ENCODE measurements at regions not wholly inside any gene's neighbourhood (a gene's known extent, or its start where the extent isn't known, plus 50 kb on each side); places are given as distances from the start of the nearest gene placed in this dataset.

GRCh38 chr15:62855085-62855476 is 187.5 kb upstream of the TPM1 start:
- no peaks in the 10 kb centered on the region for H3K36me3 ChIP-seq (ENCODE audit: control insufficient read depth in 4 of 4, insufficient read depth in 3 of 4, low read depth in 1 of 4, low read length in 3 of 4)
- H3K27me3 ChIP-seq (ENCODE audit: control insufficient read depth in 4 of 4, insufficient read depth in 4 of 4, low read length in 3 of 4): no peaks in the 10 kb centered on the region
- H3K27ac ChIP-seq (ENCODE audit: low read depth in 1 of 2, low read length in 2 of 2): no peak overlapping the region
- no peak overlapping the region for H3K9ac ChIP-seq (ENCODE audit: low read depth in 1 of 2, low read length in 2 of 2)
- 95% methylated on average over 7 of the region's 7 CpGs for WGBS
- TF ChIP-seq YY1 (IDR thresholded peaks at IDR 0.05) (no peak), JUND (IDR thresholded peaks at IDR 0.05) (no peak), RXRA (IDR thresholded peaks at IDR 0.05) (no peak), SP1 (IDR thresholded peaks at IDR 0.05) (no peak), HNF4A (conservative IDR thresholded peaks at IDR 0.05) (no peak), NR2F2 (IDR thresholded peaks at IDR 0.05) (no peak), GABPA (IDR thresholded peaks at IDR 0.05 in 1 of 2, conservative IDR thresholded peaks at IDR 0.05 in 1 of 2) (no peak), FOXA2 (IDR thresholded peaks at IDR 0.05) (no peak)
- DNase-seq (ENCODE audit: low spot score): no peak
- H3K4me3 ChIP-seq (ENCODE audit: low read depth in 1 of 3, low read length in 3 of 3): no peak overlapping the region
- peaks cover 6 to 11% (median 8%) of the 10 kb centered on the region in 4 donors for H3K4me1 ChIP-seq (ENCODE audit: control insufficient read depth in 4 of 4, insufficient read depth in 4 of 4, low read length in 3 of 4)
- no peaks in the 10 kb centered on the region for H3K9me3 ChIP-seq (ENCODE audit: control insufficient read depth in 4 of 4, low read length in 3 of 4)

GRCh38 chr15:62856466-62857246 is 185.9 kb upstream of the TPM1 start:
- H3K4me1 ChIP-seq (ENCODE audit: control insufficient read depth in 4 of 4, insufficient read depth in 4 of 4, low read length in 3 of 4): peaks cover 4 to 10% (median 6%) of the 10 kb centered on the region in 4 donors
- WGBS: 92% methylated on average over 12 of the region's 12 CpGs
- H3K36me3 ChIP-seq (ENCODE audit: control insufficient read depth in 4 of 4, insufficient read depth in 3 of 4, low read depth in 1 of 4, low read length in 3 of 4): no peaks in the 10 kb centered on the region
- DNase-seq (ENCODE audit: low spot score): no peak
- no peaks in the 10 kb centered on the region for H3K27me3 ChIP-seq (ENCODE audit: control insufficient read depth in 4 of 4, insufficient read depth in 4 of 4, low read length in 3 of 4)
- H3K27ac ChIP-seq (ENCODE audit: low read depth in 1 of 2, low read length in 2 of 2): no peak overlapping the region
- no peak overlapping the region for H3K4me3 ChIP-seq (ENCODE audit: low read depth in 1 of 3, low read length in 3 of 3)
- no peak overlapping the region for H3K9ac ChIP-seq (ENCODE audit: low read depth in 1 of 2, low read length in 2 of 2)
- H3K9me3 ChIP-seq (ENCODE audit: control insufficient read depth in 4 of 4, low read length in 3 of 4): no peaks in the 10 kb centered on the region
- no peak for TF ChIP-seq RAD21 (IDR thresholded peaks at IDR 0.05)
- no peak for TF ChIP-seq GABPA (IDR thresholded peaks at IDR 0.05 in 1 of 2, conservative IDR thresholded peaks at IDR 0.05 in 1 of 2)
- TF ChIP-seq FOXA2 (IDR thresholded peaks at IDR 0.05): no peak
- TF ChIP-seq, protein P1, sequence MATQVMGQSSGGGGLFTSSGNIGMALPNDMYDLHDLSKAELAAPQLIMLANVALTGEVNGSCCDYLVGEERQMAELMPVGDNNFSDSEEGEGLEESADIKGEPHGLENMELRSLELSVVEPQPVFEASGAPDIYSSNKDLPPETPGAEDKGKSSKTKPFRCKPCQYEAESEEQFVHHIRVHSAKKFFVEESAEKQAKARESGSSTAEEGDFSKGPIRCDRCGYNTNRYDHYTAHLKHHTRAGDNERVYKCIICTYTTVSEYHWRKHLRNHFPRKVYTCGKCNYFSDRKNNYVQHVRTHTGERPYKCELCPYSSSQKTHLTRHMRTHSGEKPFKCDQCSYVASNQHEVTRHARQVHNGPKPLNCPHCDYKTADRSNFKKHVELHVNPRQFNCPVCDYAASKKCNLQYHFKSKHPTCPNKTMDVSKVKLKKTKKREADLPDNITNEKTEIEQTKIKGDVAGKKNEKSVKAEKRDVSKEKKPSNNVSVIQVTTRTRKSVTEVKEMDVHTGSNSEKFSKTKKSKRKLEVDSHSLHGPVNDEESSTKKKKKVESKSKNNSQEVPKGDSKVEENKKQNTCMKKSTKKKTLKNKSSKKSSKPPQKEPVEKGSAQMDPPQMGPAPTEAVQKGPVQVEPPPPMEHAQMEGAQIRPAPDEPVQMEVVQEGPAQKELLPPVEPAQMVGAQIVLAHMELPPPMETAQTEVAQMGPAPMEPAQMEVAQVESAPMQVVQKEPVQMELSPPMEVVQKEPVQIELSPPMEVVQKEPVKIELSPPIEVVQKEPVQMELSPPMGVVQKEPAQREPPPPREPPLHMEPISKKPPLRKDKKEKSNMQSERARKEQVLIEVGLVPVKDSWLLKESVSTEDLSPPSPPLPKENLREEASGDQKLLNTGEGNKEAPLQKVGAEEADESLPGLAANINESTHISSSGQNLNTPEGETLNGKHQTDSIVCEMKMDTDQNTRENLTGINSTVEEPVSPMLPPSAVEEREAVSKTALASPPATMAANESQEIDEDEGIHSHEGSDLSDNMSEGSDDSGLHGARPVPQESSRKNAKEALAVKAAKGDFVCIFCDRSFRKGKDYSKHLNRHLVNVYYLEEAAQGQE (IDR thresholded peaks at IDR 0.05): no peak
- TF ChIP-seq FOXA1 (IDR thresholded peaks at IDR 0.05): no peak
- no peak for TF ChIP-seq YY1 (IDR thresholded peaks at IDR 0.05)
- TF ChIP-seq RXRA (IDR thresholded peaks at IDR 0.05): no peak
- TF ChIP-seq, protein P2, sequence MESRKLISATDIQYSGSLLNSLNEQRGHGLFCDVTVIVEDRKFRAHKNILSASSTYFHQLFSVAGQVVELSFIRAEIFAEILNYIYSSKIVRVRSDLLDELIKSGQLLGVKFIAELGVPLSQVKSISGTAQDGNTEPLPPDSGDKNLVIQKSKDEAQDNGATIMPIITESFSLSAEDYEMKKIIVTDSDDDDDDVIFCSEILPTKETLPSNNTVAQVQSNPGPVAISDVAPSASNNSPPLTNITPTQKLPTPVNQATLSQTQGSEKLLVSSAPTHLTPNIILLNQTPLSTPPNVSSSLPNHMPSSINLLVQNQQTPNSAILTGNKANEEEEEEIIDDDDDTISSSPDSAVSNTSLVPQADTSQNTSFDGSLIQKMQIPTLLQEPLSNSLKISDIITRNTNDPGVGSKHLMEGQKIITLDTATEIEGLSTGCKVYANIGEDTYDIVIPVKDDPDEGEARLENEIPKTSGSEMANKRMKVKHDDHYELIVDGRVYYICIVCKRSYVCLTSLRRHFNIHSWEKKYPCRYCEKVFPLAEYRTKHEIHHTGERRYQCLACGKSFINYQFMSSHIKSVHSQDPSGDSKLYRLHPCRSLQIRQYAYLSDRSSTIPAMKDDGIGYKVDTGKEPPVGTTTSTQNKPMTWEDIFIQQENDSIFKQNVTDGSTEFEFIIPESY (IDR thresholded peaks at IDR 0.05): no peak
- no peak for TF ChIP-seq SP1 (IDR thresholded peaks at IDR 0.05)
- TF ChIP-seq, protein P3, sequence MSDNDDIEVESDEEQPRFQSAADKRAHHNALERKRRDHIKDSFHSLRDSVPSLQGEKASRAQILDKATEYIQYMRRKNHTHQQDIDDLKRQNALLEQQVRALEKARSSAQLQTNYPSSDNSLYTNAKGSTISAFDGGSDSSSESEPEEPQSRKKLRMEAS (IDR thresholded peaks at IDR 0.05): no peak
- no peak for TF ChIP-seq TAF1 (conservative IDR thresholded peaks at IDR 0.05)
- no peak for TF ChIP-seq EGR1 (IDR thresholded peaks at IDR 0.05; ENCODE audit: low read depth in 2 of 2)
- TF ChIP-seq HNF4G (IDR thresholded peaks at IDR 0.05): no peak
- TF ChIP-seq NR2F2 (IDR thresholded peaks at IDR 0.05): no peak
- no peak for TF ChIP-seq CTCF (IDR thresholded peaks at IDR 0.05; ENCODE audit: low read depth, low read length, missing input control)
- no peak for TF ChIP-seq ATF3 (IDR thresholded peaks at IDR 0.05)

Measured in liver (tissue), 8 donors.